ENCODE measurements at regions not wholly inside any gene's neighbourhood (a gene's known extent, or its start where the extent isn't known, plus 50 kb on each side); places are given as distances from the start of the nearest gene placed in this dataset.

DNA sequence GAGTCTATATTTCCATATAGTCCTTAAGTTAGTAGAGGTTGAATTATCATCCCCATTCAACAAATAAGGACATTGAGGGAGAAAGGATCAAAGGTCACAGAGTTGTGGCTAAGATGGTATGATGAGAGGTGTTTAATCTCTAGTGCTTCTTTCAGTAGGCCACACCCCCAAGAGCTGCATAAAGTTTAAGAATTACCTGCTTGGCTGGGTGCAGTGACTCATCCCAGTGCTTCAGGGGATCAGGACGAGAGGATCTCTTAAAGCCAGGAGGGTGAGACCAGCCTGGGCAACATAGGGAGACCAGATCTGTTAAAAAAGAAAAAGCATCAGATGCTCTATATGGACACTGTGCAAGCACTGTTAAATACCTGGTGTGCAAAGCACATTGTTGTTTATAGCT is 560.0 kb upstream of the KLHL1 start:
- Mint-ChIP-seq H3K36me3 (ENCODE audit: insufficient read depth in 1 of 3, low read depth in 3 of 3) (no peaks in the 10 kb centered on the region), H3K9me3 (no peaks in the 10 kb centered on the region), H3K4me3 (no peak overlapping the region), H3K4me1 (peaks cover 10 to 20% of the 10 kb centered on the region in 2 experiments), H3K27ac (no peak overlapping the region), H3K27me3 (ENCODE audit: low read depth) (no peaks in the 10 kb centered on the region)
- TF ChIP-seq, protein P1, sequence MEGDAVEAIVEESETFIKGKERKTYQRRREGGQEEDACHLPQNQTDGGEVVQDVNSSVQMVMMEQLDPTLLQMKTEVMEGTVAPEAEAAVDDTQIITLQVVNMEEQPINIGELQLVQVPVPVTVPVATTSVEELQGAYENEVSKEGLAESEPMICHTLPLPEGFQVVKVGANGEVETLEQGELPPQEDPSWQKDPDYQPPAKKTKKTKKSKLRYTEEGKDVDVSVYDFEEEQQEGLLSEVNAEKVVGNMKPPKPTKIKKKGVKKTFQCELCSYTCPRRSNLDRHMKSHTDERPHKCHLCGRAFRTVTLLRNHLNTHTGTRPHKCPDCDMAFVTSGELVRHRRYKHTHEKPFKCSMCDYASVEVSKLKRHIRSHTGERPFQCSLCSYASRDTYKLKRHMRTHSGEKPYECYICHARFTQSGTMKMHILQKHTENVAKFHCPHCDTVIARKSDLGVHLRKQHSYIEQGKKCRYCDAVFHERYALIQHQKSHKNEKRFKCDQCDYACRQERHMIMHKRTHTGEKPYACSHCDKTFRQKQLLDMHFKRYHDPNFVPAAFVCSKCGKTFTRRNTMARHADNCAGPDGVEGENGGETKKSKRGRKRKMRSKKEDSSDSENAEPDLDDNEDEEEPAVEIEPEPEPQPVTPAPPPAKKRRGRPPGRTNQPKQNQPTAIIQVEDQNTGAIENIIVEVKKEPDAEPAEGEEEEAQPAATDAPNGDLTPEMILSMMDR (conservative IDR thresholded peaks at IDR 0.05), result no peak
- Histone ChIP-seq H3K23me2 (ENCODE audit: insufficient read length, low read depth, low read length, poor library complexity, severe bottlenecking) (no peaks in the 10 kb centered on the region), H2AK5ac (ENCODE audit: insufficient read length, low read length) (no peak overlapping the region), H3K27me3 (ENCODE audit: insufficient read depth, low read length) (no peaks in the 10 kb centered on the region), H3K56ac (ENCODE audit: insufficient read length, low read depth, low read length) (no peak overlapping the region), H4K91ac (ENCODE audit: insufficient read length, low read depth, low read length) (no peak overlapping the region), H2BK120ac (ENCODE audit: low read depth, low read length, poor library complexity, severe bottlenecking) (no peak overlapping the region), H2BK20ac (ENCODE audit: low read depth, low read length, poor library complexity, severe bottlenecking) (no peak overlapping the region), H2AFZ (ENCODE audit: low read length) (no peak overlapping the region), H3K9me3 (ENCODE audit: control insufficient read depth, low read depth, low read length) (no peaks in the 10 kb centered on the region), H3K4me2 (ENCODE audit: insufficient read depth, insufficient read length, low read length) (no peak overlapping the region), H2BK5ac (ENCODE audit: insufficient read length, low read length) (no peak overlapping the region), H4K8ac (replicated peaks; ENCODE audit: insufficient read length, low read depth, low read length) (no peak overlapping the region), H3K27ac (ENCODE audit: insufficient read length, low read depth, low read length) (no peak overlapping the region), H3K14ac (ENCODE audit: insufficient read depth, low read length) (no peak overlapping the region), H2BK12ac (ENCODE audit: insufficient read length, low read depth, low read length) (no peak overlapping the region), H3K4ac (ENCODE audit: low read depth, low read length) (no peak overlapping the region), H4K5ac (ENCODE audit: insufficient read length, low read depth, low read length) (no peak overlapping the region), H3K79me2 (ENCODE audit: insufficient read depth, low read length) (no peaks in the 10 kb centered on the region), H3K79me1 (ENCODE audit: insufficient read depth, low read depth, low read length, poor library complexity, severe bottlenecking) (no peaks in the 10 kb centered on the region), H3K18ac (ENCODE audit: insufficient read length, low read depth, low read length) (no peak overlapping the region), H4K20me1 (ENCODE audit: control insufficient read depth, insufficient read depth, insufficient read length) (no peaks in the 10 kb centered on the region), H3T11ph (ENCODE audit: low read length) (no peak overlapping the region), H3K9ac (ENCODE audit: extremely low read depth, insufficient read length, low read length) (no peak overlapping the region), H2BK15ac (ENCODE audit: low read depth, low read length) (no peak overlapping the region), H3K4me1 (ENCODE audit: insufficient read depth, low read length) (no peaks in the 10 kb centered on the region; the same call in 1 of the 2 replicates), H3K23ac (ENCODE audit: insufficient read length, low read depth, low read length) (no peak overlapping the region)
- no CpG with 5 or more reads among the region's 1 CpG for WGBS (ENCODE audit: extremely low coverage, insufficient read length, low lambda C conversion rate)
- DNase-seq, result peak; percentile 66
